NCI-H69 (cell line): ENCODE measurements at regions not wholly inside any gene's neighbourhood (a gene's known extent, or its start where the extent isn't known, plus 50 kb on each side); places are given as distances from the start of the nearest gene placed in this dataset.

Experiments
- DNase-seq: peaks from one replicate; lab custom pipeline; 2025; lab: John Stamatoyannopoulos, UW

- no peak for DNase-seq
Measured at GRCh38 chr2:12083713-12084419, 337.4 kb downstream of the LPIN1 start.

GRCh38 chr2:12087175-12087574 is 340.7 kb downstream of the LPIN1 start:
- DNase-seq, result no peak

GRCh38 chr2:12087671-12088380 is 341.4 kb downstream of the LPIN1 start:
- DNase-seq, result no peak

- no peak for DNase-seq
Measured at GRCh38 chr2:12089001-12089400, 342.6 kb downstream of the LPIN1 start.

GRCh38 chr2:12089496-12089895 is 343.1 kb downstream of the LPIN1 start:
- DNase-seq, result no peak

- DNase-seq, result no peak
Measured at GRCh38 chr2:12090072-12090471, 343.6 kb downstream of the LPIN1 start.

GRCh38 chr2:12090590-12090989 is 344.2 kb downstream of the LPIN1 start:
- no peak for DNase-seq

GRCh38 chr2:12091201-12091806 is 344.9 kb downstream of the LPIN1 start:
- no peak for DNase-seq

GRCh38 chr2:12094134-12094533 is 347.7 kb downstream of the LPIN1 start:
- no peak for DNase-seq

- DNase-seq, result no peak
Measured at GRCh38 chr2:12096051-12096787, 349.8 kb downstream of the LPIN1 start.

GRCh38 chr2:12096788-12097449 is 350.5 kb downstream of the LPIN1 start:
- no peak for DNase-seq

GRCh38 chr2:12097859-12098258 is 351.4 kb downstream of the LPIN1 start:
- DNase-seq, result no peak

- no peak for DNase-seq
Measured at GRCh38 chr2:12099374-12099773, 352.9 kb downstream of the LPIN1 start.

GRCh38 chr2:12102679-12103078 is 356.2 kb downstream of the LPIN1 start:
- no peak for DNase-seq

- DNase-seq, result no peak
Measured at GRCh38 chr2:12105180-12105579, 358.7 kb downstream of the LPIN1 start.

GRCh38 chr2:12106440-12107080 is 360.1 kb downstream of the LPIN1 start:
- DNase-seq, result no peak

- DNase-seq, result no peak
Measured at GRCh38 chr2:12107321-12107720, 360.9 kb downstream of the LPIN1 start.

- no peak for DNase-seq
Measured at GRCh38 chr2:12107939-12108338, 361.5 kb downstream of the LPIN1 start.

- DNase-seq, result no peak
Measured at GRCh38 chr2:12109363-12110017, 363.1 kb downstream of the LPIN1 start.

- no peak for DNase-seq
Measured at GRCh38 chr2:12110074-12110473, 363.6 kb downstream of the LPIN1 start.

GRCh38 chr2:12110481-12110880 is 364.0 kb downstream of the LPIN1 start:
- DNase-seq, result no peak
